Prostate gland (tissue), 2 donors: ENCODE measurements at regions not wholly inside any gene's neighbourhood (a gene's known extent, or its start where the extent isn't known, plus 50 kb on each side); places are given as distances from the start of the nearest gene placed in this dataset.

Experiments used
- DNase-seq: peaks from one replicate; pipeline ENCODE4 v3.0.0-alpha.2; 2019; ENCODE audit warnings: low spot score
- H3K27ac ChIP-seq, 2 donors: fragments of 200-600 bp; sonication (generic); 2 replicates each; pipeline ENCODE4 v1.5.1; 2017 to 2019
- H3K27me3 ChIP-seq: fragments of 200-600 bp; sonication (generic); replicated peaks from 2 replicates; pipeline ENCODE4 v1.5.1; 2019; ENCODE audit not compliant: insufficient read depth
- H3K36me3 ChIP-seq, 2 donors: fragments of 200-600 bp; sonication (generic); 1 replicate in 1 of 2; 2 replicates in 1 of 2; pipeline versions ENCODE4 v1.5.1 to v1.8.1; 2017 to 2019
- H3K4me1 ChIP-seq: fragments of 200-600 bp; sonication (generic); replicated peaks from 2 replicates; pipeline ENCODE4 v1.5.1; 2019
- H3K4me3 ChIP-seq, 2 donors: fragments of 200-600 bp; sonication (generic); 2 replicates each; pipeline ENCODE4 v1.5.1; 2017 to 2019
- H3K9me3 ChIP-seq: fragments of 200-600 bp; sonication (generic); 2 replicates; pipeline ENCODE4 v1.5.1; 2017
- CTCF ChIP-seq, 4 experiments: fragments of 200-600 bp in 2 of 4; fragments of 450-650 bp in 2 of 4; sonication (generic) in 2 of 4; IDR thresholded peaks; 1 replicate in 3 of 4; 2 replicates in 1 of 4; pipeline ENCODE4 v1.5.1; 2016 to 2019; ENCODE audit warnings: antibody characterized with exemption in 4 of 4, mild to moderate bottlenecking in 2 of 4, moderate library complexity in 2 of 4
- POLR2A ChIP-seq: fragments of 450-650 bp; IDR thresholded peaks from one replicate; pipeline ENCODE4 v1.6.1; 2016; ENCODE audit warnings: antibody characterized with exemption, mild to moderate bottlenecking
- POLR2AphosphoS5 ChIP-seq: sonication (generic); formaldehyde crosslinking; IDR thresholded peaks from one replicate; pipeline ENCODE4 v1.6.1; 2017; ENCODE audit warnings: antibody characterized with exemption
- WGBS: methylation state at CpG from one replicate; pipeline ENCODE4 v1.1.5; 2018; 5-methylcytosine and 5-hydroxymethylcytosine counted together
- intact Hi-C: fragments of 100-400 bp; cut with DNase I; formaldehyde crosslinking; loops from one replicate; pipeline ENCODE4 v1.14.2; 2022

DNA sequence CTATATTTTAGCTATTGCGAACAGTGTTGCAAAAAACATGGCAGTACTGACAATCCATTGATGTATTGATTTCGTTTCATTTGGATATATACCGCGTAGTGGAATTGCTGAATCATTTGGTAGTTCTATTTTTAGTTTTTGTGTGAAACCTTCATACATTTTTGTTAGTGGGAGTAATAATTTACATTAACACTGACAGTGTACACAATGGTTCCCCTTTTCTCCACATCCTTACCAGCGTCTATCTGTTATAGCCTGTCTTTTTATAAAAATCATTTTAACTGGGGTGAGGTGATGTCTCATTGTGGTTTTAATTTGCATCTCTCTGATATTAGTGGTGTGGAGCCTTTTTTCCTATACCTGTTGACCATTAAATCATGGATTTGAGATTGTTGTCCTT is 392.4 kb upstream of the ALCAM start:
- H3K27me3 ChIP-seq = no peaks in the 10 kb centered on the region
- H3K27ac ChIP-seq = no peak overlapping the region
- intact Hi-C loops = no loop called here
- 78% methylated on average over 5 of the region's 5 CpGs for WGBS
- TF ChIP-seq POLR2AphosphoS5 (no peak), CTCF (IDR thresholded peaks at IDR 0.05) (no peak), POLR2A (no peak)
- DNase-seq = no peak
- H3K4me1 ChIP-seq = no peaks in the 10 kb centered on the region
- no peaks in the 10 kb centered on the region for H3K36me3 ChIP-seq
- H3K9me3 ChIP-seq = no peaks in the 10 kb centered on the region
- H3K4me3 ChIP-seq = no peak overlapping the region

GRCh38 chr3:104977719-104978118 is 389.0 kb upstream of the ALCAM start:
- Histone ChIP-seq H3K9me3 (no peaks in the 10 kb centered on the region), H3K27ac (no peak overlapping the region), H3K4me3 (no peak overlapping the region), H3K27me3 (no peaks in the 10 kb centered on the region), H3K36me3 (no peaks in the 10 kb centered on the region), H3K4me1 (no peaks in the 10 kb centered on the region)
- intact Hi-C loops = no loop called here
- TF ChIP-seq CTCF (IDR thresholded peaks at IDR 0.05) (no peak), POLR2A (no peak), POLR2AphosphoS5 (no peak)
- 93% methylated on average over 3 of the region's 3 CpGs for WGBS
- no peak for DNase-seq

GRCh38 chr3:104982130-104982529 is 384.6 kb upstream of the ALCAM start:
- 100% methylated on average over 1 of the region's 1 CpG for WGBS
- H3K4me3 ChIP-seq = no peak overlapping the region
- H3K27me3 ChIP-seq = no peaks in the 10 kb centered on the region
- H3K36me3 ChIP-seq = no peaks in the 10 kb centered on the region
- H3K9me3 ChIP-seq = no peaks in the 10 kb centered on the region
- no peak for DNase-seq
- no peaks in the 10 kb centered on the region for H3K4me1 ChIP-seq
- intact Hi-C loops = no loop called here
- H3K27ac ChIP-seq = no peak overlapping the region
- TF ChIP-seq POLR2AphosphoS5 (no peak), POLR2A (no peak), CTCF (IDR thresholded peaks at IDR 0.05) (no peak)

GRCh38 chr3:104987859-104988258 is 378.9 kb upstream of the ALCAM start:
- Histone ChIP-seq H3K4me1 (no peaks in the 10 kb centered on the region), H3K4me3 (no peak overlapping the region), H3K9me3 (no peaks in the 10 kb centered on the region), H3K27ac (no peak overlapping the region), H3K36me3 (no peaks in the 10 kb centered on the region), H3K27me3 (no peaks in the 10 kb centered on the region)
- DNase-seq = no peak
- TF ChIP-seq CTCF (IDR thresholded peaks at IDR 0.05) = no peak
- no peak for TF ChIP-seq POLR2A
- no peak for TF ChIP-seq POLR2AphosphoS5
- 89% methylated on average over 2 of the region's 2 CpGs for WGBS
- intact Hi-C loops = no loop called here

DNA sequence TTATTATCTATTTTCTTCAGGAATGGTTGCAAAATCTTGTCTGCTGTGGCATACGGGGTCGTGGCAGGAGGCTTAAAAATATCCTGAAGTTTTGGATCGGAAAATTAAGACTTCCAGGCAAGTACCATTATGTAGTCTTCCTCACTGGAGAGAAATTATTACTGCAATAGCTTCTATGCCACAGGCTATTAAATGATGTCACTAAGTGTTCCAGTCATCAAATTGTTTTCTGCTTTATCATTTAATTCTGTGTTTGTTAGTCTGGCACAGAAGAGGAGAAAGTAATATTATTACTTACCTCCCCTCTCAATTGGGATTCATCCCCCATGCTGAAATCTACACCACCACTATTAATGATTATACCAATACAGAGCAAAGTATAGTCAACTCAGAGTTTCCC is 378.2 kb upstream of the ALCAM start:
- H3K36me3 ChIP-seq = no peaks in the 10 kb centered on the region
- no peak overlapping the region for H3K27ac ChIP-seq
- no peaks in the 10 kb centered on the region for H3K9me3 ChIP-seq
- no peaks in the 10 kb centered on the region for H3K27me3 ChIP-seq
- no peak overlapping the region for H3K4me3 ChIP-seq
- 90% methylated on average over 3 of the region's 3 CpGs for WGBS
- no peak for DNase-seq
- intact Hi-C loops = no loop called here
- H3K4me1 ChIP-seq = no peaks in the 10 kb centered on the region
- no peak for TF ChIP-seq CTCF (IDR thresholded peaks at IDR 0.05)
- TF ChIP-seq POLR2AphosphoS5 = no peak
- no peak for TF ChIP-seq POLR2A
